A673 (cell line): ENCODE measurements at regions not wholly inside any gene's neighbourhood (a gene's known extent, or its start where the extent isn't known, plus 50 kb on each side); places are given as distances from the start of the nearest gene placed in this dataset.

ENCODE experiments used
- CTCF ChIP-seq: fragments of 300-800, 200-600 bp; sonication (generic); conservative IDR thresholded peaks from 2 replicates; pipeline ENCODE4 v1.5.1; 2017; ENCODE audit warnings: low read depth, mild to moderate bottlenecking, antibody characterized with exemption, low read length, moderate library complexity, mixed read lengths
- EZH2 ChIP-seq: fragments of 200-600 bp; sonication (generic); IDR thresholded peaks from 2 replicates; pipeline ENCODE4 v1.6.1; 2017; ENCODE audit warnings: borderline replicate concordance, low read depth, mild to moderate bottlenecking, mixed read lengths, antibody characterized with exemption, low read length; ENCODE audit not compliant: poor library complexity, severe bottlenecking

- no peak for TF ChIP-seq CTCF
- no peak for TF ChIP-seq EZH2
Measured at GRCh38 chr2:57372237-57372984, 674.2 kb upstream of the VRK2 start.
